GM20000 (cell line): ENCODE measurements at regions not wholly inside any gene's neighbourhood (a gene's known extent, or its start where the extent isn't known, plus 50 kb on each side); places are given as distances from the start of the nearest gene placed in this dataset.
A peak's percentile ranks its signal among the peaks of the same experiment; 100 is the strongest.

ENCODE experiments used
- DNase-seq: peaks from one replicate; pipeline ENCODE4 v3.0.0; 2012; ENCODE audit warnings: low spot score
- TF ChIP-seq, protein P1 (sequence below): IDR thresholded peaks from 2 replicates; pipeline ENCODE4 v1.5.1; 2012; ENCODE audit warnings: mild to moderate bottlenecking, control low read depth; ENCODE audit errors: extremely low read depth, missing control alignments

DNA sequence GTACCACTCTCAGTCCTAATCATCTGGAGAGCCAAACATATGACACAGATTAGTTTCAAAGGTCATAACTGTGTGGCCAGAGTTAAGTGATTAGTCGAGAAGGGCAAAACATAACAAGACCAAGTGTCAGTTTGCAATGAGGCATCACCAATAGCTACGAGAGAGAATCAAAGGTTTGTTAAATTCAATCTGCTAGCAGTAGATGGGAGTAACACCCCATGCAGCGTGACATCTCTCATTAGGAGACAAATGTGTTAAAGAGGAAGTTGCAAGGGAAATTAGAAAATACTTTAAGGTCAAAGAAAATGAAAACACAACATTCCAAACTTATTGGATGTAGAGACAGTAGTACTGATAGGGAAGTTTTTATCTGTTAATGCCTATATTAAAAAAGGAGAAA is 135.7 kb upstream of the SYT10 start:
- no peak for DNase-seq
- TF ChIP-seq, protein P1, sequence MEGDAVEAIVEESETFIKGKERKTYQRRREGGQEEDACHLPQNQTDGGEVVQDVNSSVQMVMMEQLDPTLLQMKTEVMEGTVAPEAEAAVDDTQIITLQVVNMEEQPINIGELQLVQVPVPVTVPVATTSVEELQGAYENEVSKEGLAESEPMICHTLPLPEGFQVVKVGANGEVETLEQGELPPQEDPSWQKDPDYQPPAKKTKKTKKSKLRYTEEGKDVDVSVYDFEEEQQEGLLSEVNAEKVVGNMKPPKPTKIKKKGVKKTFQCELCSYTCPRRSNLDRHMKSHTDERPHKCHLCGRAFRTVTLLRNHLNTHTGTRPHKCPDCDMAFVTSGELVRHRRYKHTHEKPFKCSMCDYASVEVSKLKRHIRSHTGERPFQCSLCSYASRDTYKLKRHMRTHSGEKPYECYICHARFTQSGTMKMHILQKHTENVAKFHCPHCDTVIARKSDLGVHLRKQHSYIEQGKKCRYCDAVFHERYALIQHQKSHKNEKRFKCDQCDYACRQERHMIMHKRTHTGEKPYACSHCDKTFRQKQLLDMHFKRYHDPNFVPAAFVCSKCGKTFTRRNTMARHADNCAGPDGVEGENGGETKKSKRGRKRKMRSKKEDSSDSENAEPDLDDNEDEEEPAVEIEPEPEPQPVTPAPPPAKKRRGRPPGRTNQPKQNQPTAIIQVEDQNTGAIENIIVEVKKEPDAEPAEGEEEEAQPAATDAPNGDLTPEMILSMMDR, result no peak

DNA sequence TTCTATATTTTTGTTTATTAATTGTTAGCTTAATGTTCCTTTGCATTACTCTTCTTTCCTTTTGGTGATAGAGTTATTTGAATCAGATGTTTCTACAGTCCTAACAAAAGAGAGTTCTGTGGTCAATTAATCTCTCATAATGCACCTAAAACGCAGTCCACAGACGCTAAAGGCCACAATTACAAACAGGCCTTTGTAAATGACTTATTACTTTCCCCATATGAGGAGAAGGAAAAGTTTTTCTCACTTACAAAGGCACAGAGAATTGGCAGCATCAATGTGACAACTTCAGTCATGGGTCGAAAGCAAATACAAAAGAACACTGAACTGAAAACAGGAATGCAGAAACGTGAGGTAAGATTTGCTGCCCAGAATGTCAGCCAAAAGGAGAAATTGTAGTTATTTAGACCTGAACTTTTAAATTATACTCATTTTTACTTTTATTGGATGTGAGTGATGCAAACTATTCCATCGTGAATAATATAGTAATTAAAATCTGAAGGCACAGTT is 142.0 kb upstream of the SYT10 start:
- TF ChIP-seq, protein P1, result no peak
- no peak for DNase-seq

DNA sequence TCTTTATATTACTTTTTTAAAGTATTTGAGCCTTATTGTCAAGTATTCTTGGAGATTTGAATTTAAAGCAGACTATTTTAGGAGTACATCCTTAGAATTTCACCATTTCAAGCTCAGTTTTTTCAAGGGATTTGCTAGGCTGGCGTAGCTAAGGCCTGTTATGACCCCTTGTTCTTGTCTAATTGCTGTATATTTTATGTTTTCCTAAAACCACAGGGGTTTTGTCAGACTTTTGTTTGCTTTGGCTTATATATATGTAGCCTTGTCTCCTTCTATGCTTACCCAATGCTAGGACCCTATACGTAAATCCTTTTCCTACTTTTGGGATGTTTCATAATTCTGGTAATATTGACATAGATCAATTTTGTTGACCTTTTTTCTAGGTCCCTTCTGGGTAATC is 147.0 kb upstream of the SYT10 start:
- TF ChIP-seq, protein P1, result no peak
- DNase-seq, result no peak

DNA sequence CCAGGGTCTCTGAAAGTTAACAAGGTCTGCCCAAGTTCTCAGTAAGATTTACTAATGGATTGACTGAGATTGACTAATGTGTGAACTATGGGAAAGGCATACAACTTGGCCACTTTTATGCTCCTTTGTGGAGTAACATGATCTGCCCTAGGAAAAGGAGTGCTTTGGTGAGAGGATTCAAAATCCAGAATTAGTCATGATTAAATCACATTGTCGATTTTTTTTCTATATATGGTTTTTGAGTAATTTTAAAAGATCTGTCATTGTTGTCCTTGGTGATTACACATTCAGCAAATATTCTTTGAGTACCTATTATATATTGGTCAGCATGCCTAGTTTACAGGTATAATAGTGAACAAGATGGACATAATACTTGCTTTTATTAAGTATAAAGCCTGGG is 147.7 kb upstream of the SYT10 start:
- DNase-seq, result no peak
- TF ChIP-seq, protein P1, result no peak

DNA sequence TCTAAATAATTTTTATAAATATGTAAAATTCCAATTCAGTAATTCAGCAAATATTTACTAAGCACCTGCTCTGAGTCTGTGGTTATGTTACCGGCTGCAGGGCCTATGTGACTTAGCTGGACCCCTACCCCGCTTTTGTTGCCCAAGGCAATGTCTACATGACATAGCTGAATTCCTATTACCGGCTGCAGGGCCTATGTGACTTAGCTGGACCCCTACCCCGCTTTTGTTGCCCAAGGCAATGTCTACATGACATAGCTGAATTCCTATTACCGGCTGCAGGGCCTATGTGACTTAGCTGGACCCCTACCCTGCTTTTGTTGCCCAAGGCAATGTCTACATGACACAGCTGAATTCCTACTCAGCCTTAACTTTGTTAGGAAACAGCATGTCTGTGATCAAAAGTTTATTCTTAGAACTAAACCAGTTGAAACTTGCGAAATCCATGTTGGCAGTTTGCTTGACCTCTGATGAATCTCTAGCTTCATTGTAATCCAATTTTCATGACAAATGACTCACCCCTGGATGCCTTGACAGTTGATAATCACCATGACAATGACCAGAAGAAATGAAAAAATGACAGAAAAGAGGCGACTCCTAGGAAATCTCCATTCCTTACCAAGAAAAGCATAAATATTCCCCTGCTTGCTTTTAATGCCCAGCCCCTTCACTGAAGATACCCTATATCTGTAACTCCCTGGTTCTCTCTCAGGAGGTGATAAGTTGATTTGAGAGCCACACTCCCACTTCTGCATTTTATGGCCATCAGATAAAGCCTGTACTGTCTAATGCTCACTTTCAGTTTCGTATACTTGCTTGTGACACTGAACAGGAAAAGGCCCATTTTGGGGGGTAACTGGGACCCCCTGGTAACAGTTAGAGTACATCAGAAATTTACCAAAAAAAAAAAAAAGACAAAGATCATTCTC is 148.4 kb upstream of the SYT10 start:
- peak; percentile 10 for DNase-seq

DNA sequence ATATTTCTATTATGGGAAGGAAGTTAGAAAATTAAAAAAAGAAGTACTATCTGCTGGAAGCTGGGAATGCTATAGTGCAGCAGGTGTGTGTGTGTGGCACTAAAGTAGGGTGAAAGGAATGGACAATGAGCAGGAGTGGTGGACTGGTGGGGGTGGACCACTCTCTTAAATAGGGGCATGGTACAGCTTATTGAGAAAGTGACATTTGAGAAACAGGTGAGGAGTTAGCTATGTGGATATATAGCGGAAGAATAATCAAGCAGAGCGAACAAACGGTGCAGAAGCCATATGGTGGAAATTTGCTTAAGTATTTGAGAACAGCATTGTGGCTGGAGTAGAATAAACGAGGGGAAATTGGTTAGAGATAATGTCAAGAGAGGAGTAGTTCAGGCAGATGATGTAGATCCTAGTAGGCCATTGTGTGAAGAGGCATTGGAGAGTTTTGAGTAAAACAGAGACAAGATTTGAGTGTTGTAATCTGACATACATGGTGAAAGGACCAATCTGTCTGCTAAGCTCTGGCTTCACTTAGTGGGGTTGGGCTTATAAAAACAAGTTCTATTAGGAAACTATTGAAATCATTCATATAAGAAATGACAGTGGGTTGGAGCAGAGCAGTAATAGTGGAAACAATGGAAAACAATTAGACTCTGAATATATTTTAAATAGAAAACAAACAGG is 149.2 kb upstream of the SYT10 start:
- DNase-seq, result no peak
- TF ChIP-seq, protein P1, result no peak

More for the DNA sequence above, 148.4 kb upstream of the SYT10 start:
- TF ChIP-seq, protein P1, result no peak

DNA sequence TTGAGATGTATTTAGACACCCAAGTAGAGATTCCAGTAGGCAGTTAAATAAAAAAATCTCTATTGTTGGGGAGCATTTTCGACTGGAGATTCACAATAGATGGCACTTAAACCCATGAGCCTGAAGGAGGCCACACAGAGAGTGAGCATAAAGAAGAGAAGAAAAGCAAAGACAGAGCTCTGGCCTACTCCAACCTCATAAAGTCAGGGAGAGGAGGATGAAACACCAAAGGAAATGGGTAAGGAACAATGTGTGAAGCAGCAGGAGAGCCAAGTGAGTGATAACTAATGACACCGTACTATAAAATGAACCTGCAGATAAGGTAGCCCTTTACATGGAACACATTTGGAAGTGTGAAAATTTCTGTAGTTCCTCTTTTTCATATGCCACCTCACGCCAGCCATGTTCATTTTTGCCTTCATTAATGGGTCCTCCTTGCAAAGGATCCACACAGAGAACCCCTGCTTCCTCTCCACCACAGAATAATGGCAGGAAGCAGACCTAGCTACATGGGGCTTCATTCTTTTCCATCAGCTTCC is 150.0 kb upstream of the SYT10 start:
- DNase-seq, result no peak
- TF ChIP-seq, protein P1, result no peak
